HuH-7.5 (cell line): ENCODE measurements at regions not wholly inside any gene's neighbourhood (a gene's known extent, or its start where the extent isn't known, plus 50 kb on each side); places are given as distances from the start of the nearest gene placed in this dataset.

ENCODE experiments used
- DNase-seq: peaks from one replicate; pipeline ENCODE4 v3.0.0; 2011; ENCODE audit warnings: low spot score

DNA sequence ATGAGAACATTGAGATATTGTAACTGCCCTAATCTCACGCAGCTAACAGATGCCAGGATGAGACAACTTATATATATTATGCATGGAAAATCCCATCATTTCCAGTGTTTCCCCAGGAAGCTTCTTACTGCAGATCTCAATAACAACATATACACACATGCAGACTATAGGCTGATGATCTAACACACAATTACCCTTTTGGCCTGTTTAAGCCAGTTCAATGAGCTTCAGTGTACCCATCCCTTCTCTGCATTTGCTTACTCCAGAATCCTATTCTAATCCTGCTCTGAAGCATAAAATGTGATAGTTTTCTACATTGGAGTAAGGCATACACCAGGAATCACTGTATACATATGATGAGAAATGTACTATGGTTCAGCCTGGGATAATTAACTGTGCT is 489.4 kb downstream of the SUCLA2 start:
- no peak for DNase-seq

DNA sequence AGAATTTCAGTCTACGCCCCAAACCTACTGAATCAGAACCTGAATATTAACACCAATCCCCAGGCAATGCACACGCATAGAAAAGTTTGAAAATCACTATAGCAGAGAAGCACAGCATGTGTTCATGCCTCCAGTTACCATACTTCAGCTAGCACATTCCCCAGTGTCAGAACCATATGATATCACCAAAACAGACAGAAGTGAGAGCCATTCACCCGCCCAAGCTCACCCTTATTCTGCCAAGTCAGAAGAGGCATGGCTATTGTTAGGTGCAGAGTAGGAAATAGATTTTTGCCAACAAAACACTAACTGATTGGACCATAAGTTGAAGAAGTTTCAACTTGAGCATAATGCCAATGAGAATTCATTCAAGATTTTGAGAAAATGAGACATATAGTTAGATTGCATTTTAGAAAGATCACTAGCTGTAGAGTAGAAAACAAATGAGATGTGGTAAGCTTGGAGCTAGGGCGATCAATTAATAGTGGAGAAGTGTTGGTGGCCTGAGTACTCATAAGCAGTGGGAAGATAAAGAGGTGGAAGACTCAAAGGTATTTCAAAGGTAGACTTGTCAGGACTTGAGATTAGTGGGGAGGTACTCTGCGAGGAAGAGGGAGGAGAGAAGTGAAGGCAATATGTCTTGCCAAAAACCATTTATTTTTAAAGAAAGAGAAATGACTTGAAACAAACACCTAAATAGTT is 492.4 kb downstream of the SUCLA2 start:
- no peak for DNase-seq

DNA sequence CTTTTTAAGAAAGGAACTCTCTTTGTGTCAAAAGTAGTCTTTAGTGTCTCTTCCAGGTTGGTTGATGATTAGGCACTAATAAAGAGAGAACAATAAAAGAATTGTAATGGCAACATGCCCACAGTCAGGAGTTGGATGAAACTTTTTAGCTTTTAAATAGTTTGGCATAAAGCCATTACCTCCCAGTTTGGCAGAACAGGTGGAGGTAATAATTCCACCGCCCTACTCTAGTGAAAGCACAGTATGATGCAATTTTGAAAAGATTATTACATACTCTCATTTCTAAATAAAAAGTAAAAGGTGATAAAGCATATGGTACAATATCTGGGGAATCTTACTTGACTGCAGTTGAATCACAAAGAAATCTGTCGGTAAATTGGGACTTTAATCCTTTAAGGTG is 497.6 kb downstream of the SUCLA2 start:
- no peak for DNase-seq

DNA sequence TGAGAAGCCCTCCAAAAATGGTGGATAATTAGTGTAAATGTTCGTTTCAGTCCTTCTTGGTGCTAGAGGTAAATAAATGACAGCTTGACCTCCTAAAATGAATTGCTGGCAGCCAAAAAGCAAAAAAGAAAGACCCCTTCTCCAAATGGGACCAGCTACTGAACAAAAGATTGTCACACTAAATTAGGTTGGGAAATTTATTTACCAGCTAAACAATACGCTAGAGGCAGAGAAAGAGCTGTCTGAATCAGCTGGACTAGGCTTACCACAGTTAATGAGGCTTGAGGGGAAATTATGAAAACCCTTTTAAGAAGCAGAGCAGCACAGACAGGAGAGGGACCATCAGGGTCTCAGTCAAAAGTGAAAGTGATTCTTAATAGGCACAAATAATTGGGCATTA is 498.9 kb downstream of the SUCLA2 start:
- no peak for DNase-seq

DNA sequence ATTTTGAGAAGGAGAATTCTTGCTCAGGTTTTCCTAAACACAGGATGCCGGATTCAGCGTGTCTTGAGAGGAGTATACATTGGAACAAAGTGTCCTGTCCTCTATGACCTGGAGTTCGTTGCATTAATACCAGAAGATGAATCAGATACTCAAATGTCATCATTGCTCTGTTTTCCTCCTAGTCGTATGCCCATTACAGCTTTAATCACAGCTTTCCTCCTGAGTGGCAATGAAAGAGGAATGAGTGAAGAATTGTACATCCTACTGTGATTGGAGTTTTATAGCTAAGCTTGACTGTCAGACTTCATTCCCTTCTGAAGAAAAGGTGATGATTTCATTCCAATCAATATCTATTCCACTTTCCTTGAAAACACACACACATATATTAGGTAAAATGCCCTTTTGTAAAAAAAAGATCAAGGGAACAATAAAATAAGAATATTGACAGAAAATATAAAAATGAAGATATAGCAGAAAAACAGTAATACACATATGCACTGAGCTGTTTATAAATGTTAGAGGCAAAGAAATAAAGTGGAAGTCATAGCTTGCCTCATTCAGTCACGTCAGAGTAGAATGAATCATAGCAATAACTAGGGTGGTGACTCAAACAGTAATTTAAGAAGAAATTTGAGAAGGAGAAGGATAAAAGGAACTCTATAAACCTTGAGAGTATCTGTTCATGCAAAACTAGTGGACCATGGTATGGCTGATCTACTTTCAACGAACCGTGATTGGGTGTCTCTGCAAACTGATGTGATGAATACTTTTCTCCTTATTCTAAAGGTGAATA is 501.5 kb downstream of the SUCLA2 start:
- no peak for DNase-seq

DNA sequence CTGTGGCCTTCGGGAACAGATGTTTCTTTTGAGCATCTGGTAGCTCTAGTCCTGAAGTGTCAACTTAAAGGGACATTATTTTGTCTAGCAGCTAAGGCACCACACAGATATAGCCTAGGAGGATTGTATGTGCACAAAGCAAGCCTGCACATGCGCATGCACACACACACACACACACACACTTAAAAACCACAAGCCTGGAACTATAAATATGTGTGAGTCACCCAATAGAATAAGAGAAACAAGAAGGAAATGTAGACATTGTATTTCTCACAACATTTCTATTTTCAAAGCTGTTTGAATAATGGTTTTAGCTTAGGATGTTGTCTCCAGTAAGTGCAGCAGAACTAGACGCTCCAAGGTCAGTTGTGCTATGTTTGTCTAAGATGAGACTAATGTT is 516.5 kb downstream of the SUCLA2 start:
- DNase-seq = no peak

DNA sequence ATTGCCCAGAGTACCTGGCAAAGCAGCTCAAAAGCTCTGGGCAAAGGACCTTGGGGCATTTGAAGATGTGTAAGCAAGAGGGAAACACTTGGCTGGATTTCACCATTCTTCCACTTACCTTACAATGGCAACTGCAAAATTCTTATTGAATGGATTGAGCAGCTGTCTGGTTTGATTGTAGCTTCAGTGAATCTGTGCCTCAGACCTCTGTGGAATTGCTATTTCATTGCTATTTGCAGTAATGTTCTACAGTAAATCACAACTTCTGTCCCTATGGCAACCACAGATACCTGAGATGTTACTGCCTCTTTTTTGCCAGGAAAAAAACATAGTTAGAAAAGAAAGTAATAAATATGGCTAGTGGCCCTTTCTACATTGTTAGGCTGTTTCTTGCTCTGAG is 519.5 kb downstream of the SUCLA2 start:
- DNase-seq = no peak

DNA sequence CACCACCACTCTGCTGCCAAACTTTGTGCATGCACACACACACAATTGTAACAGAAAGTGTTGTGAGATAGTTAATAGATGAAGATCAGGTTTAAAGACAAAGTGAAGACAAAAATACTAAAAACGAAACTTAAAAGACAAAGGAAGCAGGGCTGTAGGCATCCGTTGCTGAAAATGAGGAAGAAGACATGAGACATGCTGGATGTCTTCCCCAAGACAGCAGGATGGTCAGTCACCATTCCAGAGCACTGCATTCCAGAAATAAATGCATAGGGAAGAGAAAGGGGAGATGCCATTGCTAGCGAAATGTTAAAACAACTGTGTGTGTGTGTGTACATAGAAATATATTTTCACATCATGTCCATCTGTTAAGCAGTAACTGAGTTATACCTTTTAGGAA is 520.1 kb downstream of the SUCLA2 start:
- no peak for DNase-seq

DNA sequence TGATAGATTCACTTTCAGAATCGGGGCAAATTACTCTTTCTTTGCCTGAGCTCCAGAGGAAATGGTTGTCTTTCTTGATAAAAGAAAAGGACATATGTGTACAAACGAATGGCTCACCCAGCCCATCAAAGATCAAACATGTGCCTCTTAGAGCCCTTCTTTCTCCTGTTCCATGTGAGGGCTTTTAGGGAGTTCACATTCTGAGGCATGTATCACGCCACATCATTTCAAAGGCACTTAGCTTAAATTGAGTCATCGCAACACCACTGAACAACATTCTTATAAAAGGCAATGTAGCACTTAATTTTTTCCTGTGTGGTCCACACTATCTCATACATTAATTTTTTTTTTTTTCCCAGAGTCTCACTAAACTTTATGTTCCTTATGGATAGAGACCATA is 521.0 kb downstream of the SUCLA2 start:
- no peak for DNase-seq

DNA sequence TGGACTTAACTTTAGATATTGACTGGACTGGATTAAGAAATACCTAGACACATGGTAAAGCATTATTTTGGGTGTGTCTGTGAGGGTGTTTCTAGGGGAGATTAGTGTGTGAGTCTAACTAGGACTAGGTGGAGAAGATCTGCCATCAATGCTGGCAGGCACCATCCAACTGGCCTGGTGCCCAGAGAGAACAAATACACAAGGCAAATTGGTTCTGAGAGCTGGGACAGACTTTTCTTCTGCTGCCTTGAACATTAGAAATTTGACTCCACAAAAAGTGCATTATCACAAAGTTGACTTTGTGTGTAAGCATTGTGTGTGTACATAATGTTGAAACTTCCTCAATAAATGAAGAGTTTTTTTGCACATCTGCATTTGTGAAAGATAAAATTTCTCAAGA is 522.1 kb downstream of the SUCLA2 start:
- no peak for DNase-seq

DNA sequence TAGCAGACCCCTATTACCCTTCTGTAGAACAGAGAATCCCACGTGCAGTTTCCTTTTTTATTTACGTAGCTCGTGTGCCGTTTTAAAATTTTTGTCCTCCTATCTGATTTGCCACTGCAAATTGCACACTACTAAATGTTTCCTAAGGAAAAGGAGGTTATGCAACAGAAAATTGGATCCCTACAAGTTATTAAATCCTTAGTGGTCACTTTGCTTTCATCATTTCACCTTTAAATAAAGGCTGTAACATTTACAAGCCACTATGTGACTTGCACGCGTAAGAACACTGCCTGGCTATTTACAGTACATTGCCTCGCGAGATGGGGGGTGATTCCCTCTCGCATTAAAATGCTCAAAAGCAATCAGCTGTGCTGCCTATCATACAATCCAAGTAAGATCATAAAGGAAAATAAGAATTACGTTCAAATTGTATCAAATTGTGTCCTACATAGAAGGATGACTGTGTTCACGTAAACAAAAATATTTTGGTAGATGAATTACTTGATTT is 525.6 kb downstream of the SUCLA2 start:
- no peak for DNase-seq

DNA sequence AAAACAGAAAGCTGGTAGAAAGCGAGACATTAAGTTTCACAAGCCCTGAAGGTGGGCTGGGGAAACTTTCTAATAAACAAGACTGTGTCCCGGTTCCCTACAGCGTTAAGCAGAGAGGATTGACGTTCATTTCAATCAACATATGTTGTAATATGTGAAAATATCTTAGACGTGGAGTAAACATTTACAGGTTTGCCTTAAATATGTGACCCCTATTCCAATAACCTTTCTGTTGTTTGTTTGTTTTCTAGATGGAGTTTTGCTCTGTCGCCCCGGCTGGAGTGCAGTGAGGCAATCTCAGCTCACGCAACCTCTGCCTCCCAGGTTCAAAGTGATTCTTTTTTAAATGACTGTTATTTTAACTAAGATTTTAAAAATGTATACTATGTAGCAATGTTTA is 526.2 kb downstream of the SUCLA2 start:
- no peak for DNase-seq

DNA sequence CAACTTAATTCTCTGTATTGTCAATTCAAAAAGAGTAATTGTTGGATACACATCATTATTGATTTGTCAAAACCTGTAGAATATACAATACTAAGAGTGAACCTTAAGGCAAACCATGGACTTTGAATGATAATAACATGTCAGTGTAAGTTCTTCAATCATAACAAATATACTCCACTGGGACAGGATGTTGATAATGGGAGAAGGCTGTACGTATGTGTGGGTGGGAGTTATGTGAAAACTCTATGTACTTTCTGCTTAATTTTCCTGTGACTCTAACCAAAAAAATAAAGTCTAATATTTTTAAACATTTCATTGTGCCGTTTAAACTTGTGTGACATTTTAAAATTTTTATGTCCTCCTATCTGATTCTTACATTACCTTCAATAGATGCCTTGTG is 526.7 kb downstream of the SUCLA2 start:
- no peak for DNase-seq

DNA sequence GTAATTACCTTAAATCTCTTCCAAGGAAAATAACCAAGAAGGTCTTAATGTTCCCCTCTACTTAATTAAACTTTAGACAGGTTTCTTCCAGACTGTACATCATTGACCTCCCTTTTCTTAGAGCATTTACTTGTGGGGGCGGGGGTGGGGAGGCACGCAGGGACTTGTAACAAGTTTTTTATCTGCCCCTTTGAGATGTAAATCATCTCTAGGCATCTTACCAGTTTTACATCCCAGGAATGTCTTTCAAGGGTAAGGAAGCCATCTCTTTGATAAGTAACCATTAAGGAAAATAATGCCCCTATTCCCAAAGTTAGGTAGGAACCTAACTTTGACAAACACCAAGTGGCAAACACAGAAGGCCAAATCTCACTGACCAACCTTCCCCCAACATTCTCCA is 528.6 kb downstream of the SUCLA2 start:
- DNase-seq = no peak

DNA sequence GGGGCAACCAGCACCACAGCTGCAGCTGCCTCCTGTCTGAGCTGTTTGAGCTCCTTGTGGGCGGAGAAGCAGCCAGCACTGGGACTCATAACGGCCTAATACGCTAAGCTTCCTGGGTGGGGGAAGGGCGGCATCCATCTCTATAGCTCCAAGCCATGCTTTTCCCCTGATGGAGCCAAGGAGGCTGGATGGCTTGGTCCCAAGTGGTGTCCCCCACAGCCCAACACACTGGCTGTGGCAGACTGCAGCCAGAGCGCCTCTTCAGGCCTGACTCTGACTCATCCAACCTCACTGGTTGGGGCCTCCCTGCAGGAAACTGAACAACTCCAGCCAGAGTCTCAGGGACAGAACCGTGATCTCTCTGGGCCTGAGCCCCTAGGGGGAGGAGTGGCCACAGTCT is 537.3 kb downstream of the SUCLA2 start:
- DNase-seq = no peak

DNA sequence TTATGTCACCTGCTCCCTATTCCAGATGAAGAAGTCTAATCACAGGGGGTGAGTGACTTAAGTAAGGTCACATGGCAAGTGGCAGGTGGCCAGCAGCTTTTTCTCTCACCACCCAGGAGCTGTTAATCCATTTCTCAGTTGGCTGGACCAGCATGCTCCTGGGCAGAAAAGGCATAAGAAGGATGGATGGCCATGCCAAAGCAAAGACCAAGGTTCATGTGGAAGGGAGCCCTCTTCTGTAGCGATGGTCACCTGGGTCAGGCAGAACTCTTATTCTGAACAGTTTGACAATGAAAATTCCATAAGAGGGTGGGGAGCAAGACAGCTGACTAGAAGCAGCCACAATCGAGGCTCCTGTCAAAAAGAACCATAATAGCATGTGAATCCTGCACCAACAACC is 538.1 kb downstream of the SUCLA2 start:
- no peak for DNase-seq

DNA sequence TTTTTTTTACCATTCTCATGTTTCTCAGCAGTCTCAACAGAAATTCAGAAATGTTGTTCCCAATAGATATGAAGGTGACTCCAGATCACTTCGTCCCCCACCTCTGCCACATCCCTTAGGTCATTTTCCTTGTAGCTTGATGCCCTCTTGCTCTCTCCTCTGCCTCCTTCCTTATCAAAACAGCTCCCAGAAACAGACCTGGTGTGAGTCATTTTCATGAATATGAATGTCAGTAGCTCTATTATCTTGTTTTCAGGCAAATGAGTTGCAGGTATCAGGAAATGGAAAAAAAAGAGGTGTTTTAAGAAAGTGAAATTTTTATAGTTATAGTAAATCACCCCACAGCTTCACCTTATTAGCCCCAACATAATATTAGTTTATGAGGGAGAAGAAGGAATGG is 539.3 kb downstream of the SUCLA2 start:
- DNase-seq = no peak

DNA sequence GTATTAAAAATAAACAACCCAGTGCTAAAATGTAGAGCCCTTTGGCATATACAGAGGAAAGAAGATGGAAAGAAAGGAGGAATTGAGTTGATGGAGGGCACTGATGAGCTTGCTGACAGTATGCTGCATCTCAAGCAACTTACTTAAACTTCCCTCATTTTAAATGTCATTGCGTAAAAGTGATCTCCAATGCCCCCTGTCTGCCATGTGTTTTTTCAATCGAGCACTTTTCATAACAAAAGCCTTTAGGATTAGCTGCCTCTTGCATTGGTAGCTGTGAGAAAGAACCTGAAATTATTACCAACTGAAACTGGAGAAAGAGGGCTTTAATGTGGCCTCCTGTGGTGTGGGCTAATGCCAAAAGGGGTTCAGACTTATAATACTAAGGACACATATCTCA is 541.6 kb downstream of the SUCLA2 start:
- DNase-seq = no peak

DNA sequence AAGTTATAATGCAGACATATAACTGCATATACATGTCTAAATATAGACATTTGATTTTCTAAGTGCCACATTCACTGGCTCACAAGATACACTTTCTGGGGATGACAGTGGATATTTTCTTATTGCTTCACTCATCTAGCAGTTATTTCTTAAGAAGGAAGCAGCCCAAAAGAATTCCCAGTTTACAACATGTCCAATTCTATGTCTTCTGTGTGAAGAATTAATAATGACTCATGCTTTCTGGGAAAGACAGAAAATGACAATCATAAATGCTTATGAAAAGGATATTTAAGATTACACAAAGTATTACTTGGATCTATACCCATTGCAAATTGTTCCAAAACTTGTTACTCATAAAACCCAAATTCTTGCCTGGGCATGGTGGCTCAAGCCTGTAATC is 543.4 kb downstream of the SUCLA2 start:
- no peak for DNase-seq

DNA sequence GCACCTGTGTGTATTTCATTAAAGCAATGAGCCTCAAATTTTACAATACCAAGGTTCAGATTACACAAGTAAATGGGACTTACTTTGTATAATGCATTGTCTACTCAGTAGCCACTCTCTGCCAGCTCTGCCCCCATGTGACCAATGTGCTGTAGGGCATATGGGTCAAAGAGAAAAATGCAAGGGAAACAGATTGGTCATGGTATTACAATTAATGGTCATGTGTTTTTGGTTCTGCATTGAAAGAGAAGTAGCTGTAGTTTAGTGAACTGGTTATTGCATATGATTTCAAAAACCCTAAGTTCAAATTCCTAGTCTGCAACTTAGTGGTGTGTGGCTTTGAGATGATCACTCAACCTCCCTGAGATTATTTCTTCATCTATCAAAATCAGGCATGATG is 545.4 kb downstream of the SUCLA2 start:
- DNase-seq = no peak

DNA sequence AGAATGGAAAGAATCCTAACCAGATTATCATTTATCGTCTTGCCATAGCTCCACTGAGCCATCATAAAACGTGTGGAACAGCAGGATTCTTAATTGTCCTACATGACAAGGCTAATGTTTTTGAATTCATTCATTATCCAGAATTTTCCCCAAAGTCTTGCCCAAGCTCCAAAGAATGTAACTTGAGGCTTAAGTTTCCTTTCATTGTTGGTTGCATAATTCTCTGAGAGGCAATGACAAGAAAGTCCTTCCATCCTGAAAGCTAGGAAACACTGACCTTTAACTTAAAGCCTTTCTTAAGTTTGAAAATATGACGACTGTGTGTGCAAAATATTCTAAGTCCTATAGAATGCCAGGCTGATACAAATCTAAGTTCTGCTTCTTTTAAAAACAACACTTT is 546.1 kb downstream of the SUCLA2 start:
- no peak for DNase-seq

DNA sequence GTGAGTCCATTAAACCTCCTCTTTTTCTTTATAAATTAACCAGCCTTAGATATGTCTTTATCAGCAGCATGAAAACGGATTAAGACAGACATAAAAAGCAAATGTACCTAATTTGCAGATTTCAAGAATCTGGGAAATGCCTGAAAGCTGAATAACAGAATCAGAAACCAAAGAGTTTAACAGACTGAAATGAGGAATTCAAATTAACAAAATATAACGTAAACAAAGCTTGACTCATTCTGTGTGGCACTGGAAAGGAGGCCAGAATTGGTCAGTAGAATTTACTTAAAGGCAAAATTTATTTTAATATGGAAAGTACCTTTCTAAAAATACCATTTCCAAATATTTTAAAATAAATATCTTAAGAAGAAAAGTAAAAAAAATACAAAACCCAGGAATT is 540.6 kb upstream of the HTR2A start:
- no peak for DNase-seq

DNA sequence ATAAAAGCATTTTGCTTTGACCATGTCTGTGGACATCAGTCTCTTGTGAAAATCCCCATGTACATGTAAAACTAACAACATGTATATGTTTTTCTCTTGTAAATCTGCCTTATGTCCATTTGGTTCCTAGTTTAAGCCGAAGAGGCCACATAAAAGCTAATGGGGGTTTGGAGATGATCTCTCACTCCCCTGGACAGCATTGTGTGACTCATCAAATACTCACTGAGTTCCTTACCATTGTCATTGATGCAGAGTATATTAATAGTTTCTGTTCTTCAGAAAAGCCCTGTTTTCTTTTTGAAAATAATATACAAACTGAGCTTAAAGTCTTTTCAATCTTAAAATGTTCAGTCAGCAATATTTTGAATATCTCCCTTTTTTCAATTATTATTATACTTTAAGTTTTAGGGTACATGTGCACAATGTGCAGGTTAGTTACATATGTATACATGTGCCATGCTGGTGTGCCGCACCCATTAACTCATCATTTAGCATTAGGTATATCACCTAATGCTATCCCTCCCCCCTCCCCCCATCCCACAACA is 536.7 kb upstream of the HTR2A start:
- no peak for DNase-seq
